GM11168 (cell line): ENCODE measurements at regions not wholly inside any gene's neighbourhood (a gene's known extent, or its start where the extent isn't known, plus 50 kb on each side); places are given as distances from the start of the nearest gene placed in this dataset.

Experiments used
- in situ Hi-C: fragments of 300-500 bp; cut with MboI; formaldehyde crosslinking; loops from one replicate; pipeline ENCODE4 v1.12.0; 2022; ENCODE audit warnings: low sequenced_read_pairs; ENCODE audit not compliant: unreplicated experiment

DNA sequence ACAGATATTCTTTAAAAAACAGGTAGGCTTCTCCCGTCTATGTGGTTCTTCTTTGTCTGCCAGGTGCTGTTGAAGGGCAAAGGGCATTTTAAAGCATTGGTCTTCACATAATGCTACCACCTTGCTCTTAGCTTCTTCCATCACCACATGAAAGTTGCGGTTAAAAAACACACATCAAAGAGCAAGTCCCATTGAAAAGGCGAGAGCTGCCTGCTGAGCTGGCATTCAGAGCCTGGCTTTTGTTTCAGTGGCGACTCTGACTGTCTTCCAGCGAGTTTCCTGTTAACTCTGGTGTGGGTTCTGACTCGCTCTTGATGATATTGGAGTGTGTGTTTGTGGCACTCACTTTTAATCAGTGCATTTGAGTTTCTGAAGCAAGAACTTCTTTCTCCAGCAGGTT is 624.9 kb upstream of the FANCL start:
- in situ Hi-C loops = no loop called here

- in situ Hi-C loops = no loop called here
Observed at GRCh38 chr2:58865436-58865835, 624.3 kb upstream of the FANCL start.

DNA sequence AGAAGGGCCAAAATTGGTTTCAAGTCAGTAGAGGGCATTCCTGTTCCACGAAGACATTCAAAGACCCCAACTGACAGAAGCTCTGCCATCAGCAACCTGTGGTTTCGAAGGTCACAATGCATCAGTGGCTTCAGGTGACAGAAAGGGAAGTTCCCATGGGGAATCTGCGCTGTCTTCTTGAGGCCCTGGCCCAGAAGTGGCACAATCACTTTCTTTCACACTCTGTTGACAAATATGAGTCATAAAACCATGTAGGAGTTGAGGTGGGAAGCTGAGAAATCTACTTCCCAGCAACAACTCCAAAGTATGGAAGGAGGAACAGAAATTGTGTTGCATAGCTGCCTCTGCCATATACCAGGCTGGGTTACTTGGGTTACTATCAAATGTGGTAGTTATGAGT is 621.1 kb upstream of the FANCL start:
- in situ Hi-C loops = no loop called here

GRCh38 chr2:58860586-58860985 is 619.5 kb upstream of the FANCL start:
- in situ Hi-C loops = no loop called here

DNA sequence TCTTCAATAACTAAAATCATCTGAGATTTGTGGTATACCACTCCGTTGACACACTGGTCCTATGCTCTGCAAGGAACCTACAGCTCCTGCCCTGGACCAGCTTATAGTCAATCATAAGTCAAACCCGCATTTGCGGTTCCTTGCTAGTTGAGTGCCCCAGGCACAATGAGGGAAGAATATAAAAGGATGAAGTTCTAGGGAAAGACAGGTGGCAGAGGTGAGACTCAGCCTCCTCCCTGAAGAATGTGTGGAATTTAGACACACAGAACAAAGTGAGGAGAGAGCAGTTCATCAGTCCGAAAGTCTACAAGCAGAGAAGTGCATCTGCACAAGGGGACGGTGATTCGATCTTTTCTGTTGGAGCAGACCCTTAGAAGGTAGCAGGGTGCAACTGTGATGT is 615.0 kb upstream of the FANCL start:
- in situ Hi-C loops = no loop called here

- in situ Hi-C loops = no loop called here
Observed at GRCh38 chr2:58853420-58853819, 612.3 kb upstream of the FANCL start.

DNA sequence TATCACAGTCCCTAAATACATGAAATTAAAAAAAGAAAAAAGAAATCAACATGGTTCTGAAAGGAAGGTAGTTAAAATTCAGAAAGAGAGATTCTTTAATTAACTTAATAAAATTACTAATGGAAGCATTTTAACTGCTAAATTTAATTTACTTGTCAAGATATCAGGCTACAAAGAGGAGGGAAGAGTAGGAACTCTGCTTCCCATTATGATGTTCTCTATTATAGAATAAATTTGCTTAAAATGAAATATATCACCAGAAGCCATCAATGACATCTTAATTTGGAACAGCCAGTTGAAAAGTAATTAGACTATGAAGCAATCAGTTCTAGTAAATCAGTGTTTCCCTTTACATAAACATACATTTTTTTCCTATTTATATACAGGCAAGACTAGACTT is 611.8 kb upstream of the FANCL start:
- in situ Hi-C loops = no loop called here

DNA sequence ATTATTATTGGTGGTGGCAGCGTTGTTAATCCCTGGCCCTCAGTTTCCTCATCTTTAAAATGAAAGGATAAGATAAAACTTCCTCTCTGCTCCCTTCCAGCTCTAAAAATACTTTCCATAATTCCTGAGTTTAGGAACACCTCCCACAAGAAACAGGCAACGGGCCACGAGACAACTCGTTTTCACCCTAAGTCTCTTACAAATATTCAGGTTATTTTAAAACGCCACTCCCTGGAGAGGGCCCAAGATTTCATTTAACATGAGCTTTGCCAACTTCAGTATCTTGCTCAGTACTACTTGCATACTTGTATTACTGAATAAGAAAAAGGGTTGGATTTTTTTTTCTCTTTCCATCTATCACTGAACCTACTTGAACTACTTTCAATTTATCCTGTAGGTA is 611.1 kb upstream of the FANCL start:
- in situ Hi-C loops = no loop called here

GRCh38 chr2:58851598-58851997 is 610.5 kb upstream of the FANCL start:
- in situ Hi-C loops = no loop called here

DNA sequence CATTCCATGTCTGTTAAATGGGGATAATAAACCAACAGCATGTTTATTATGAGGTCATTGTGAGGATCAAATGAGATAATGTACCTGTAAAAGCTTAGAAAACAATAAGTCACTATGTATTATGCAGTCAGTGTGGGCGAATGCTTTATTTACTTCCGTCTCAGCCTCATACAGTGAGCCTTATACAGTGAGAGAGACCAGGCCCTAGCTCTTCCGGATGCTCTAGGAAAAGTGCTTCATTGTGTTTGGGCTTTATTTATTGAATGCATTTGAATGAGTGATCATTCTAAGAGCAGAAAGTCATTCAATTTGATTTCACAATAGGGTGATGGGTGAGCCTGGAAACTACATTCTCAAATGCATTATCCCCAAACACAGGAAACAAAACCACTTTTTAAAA is 603.9 kb upstream of the FANCL start:
- in situ Hi-C loops = no loop called here

DNA sequence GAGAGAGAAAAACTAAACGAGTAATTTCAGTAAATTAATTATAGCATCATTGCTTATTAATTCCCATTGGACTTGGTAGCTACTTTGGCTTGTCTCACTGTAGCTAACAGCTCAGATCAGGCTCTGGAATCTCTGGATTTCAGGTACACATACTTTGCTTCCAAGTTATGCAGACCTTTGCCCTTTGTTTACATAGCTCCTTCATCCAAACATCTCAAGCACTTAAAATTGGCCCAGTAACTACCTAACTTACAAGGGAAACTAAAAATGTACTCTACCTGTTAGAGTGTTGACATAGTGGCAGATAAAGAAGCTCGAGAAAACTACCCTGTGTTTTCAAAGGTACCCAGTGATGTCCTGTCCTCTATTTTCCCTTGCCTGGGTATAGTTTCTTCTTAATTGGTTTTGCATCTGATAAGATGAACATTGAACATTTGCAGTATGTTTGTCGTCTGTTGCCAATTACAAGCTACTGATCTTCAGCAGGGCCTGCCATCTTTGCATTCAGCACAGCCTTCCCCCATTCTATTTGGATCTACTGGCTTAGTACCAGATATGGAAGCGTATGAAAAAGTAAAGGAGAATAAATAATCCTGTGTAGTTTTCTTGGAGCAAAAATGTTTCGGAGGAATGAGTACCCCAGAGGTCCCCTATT is 601.5 kb upstream of the FANCL start:
- in situ Hi-C loops = no loop called here

DNA sequence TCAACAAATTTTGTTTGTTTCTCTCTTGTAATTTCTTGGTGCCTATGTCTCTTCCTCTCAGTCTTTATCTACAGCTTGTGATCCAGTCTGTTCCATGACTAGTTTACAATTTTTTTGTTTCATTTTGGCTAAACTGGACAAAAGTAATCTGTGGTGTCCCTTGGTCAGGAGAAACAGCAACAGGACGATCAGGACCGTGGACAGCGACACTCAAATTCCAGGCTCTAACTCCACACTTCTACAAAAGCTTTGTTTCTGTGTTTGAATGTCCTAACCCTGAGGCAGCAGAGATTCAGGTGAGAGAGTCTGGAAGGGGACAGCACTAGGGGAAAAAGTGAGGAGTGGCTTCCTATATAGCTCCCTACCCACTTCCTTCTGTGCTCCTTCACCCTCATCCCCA is 593.3 kb upstream of the FANCL start:
- in situ Hi-C loops = no loop called here

DNA sequence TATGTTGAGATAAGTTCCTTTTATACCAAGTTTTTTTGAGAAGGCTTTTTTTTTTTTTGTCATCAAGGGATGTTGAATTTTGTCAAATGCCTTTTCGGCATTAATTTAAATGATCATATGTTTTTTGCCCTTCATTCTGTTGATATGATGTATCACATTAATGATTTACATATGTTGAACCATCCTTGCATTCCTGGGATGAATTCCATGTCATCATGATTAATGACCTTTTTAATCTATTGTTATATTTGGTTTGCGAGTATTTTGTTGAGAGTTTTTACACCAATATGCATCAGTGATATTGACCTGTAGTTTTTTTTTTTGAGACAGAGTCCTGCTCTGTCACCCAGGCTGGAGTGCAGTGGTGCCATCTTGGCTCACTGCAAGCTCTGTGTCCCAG is 585.7 kb upstream of the FANCL start:
- in situ Hi-C loops = no loop called here

DNA sequence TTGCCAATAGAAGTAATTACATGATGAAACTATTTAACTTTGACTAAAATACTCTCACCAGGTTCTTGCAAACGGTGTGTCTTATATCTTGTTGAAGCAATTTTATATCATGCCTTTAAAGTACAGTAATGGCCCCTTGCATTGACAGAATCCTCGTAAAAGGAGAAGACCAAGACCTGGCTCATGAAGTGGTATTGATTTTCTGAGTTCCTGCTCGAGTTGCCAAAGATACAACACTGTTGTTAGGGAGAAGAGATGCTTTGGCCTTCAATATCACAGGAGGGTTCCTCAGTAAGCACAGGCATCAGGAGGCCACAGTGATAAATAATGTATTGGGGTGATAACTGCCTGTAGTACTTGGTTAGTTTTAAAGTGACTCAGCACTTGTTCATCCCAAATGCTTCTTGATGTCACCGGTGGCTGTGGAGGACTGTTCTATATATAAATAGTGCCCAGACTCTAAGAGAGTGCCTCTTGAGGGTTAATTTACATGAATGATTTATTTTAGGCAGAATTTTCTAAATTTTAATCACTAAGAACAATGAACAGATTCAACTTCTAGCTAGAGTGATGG is 571.7 kb upstream of the FANCL start:
- in situ Hi-C loops = no loop called here

GRCh38 chr2:58805126-58805525 is 564.0 kb upstream of the FANCL start:
- in situ Hi-C loops = no loop called here

DNA sequence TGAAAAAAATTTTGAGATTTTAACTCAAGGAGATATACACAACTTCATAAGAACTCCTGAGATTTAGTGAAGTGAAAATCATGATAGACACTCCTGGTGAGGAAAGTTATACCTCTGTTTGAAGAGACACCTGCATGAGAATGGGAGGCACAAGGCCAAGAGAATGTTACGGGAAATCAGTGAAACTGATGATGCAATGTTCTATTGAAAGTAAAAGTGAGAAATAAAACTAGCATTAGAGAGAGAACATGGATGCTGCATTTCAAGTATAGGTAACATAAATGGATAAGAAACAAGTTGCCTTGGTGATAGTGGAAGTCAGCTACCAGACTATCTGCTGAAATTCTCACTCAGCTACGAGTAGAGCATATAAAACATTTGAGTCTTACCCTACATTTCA is 562.1 kb upstream of the FANCL start:
- in situ Hi-C loops = no loop called here

DNA sequence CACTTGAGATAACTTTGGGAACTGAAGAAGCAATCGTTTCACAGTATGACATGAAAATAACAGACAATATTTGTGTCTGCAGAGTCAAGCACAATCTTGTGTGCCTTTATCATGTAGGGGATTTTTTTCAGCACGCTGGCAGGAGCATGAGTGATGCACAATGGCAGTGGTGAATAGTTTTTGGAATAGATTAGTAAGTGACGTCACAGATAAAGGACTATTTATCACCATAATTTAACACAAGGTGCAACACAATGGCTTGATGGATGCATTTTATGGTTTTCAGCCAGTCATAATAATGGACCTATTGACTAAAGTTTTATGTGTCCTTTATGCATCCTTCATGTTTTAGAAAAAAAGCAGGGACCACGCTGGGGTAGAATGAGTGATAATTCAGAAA is 559.8 kb upstream of the FANCL start:
- in situ Hi-C loops = no loop called here

DNA sequence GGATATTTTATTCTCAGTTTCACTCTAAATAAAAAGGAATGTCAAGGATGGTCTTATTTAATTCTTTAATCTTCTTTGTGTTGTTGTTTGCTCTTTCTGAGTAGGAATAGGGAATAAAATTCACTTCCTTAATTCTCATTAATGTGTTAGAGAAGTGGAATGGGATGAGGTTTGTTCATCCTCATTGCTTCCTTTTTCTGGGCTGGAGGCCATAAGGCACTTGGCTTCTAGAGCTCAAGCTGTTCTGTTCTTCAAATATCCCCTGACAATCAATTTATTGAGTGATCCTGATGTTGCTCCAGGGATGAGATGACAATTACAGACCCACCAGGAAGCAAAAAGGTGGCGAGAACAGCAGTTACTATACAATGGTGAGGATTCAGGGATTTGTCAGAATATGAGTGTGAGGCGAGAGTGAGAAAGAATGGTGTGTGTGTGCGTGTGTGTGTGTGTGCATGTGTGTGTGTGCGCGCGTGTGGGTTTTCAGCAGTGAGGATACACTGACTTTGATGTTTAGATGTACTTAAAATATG is 557.6 kb upstream of the FANCL start:
- in situ Hi-C loops = no loop called here

GRCh38 chr2:58796239-58796910 is 555.2 kb upstream of the FANCL start:
- in situ Hi-C loops = no loop called here

- in situ Hi-C loops = no loop called here
Observed at GRCh38 chr2:58794916-58795315, 553.8 kb upstream of the FANCL start.

- in situ Hi-C loops = no loop called here
Observed at GRCh38 chr2:58794103-58794502, 553.0 kb upstream of the FANCL start.

GRCh38 chr2:58788402-58788801 is 547.3 kb upstream of the FANCL start:
- in situ Hi-C loops = no loop called here
